ENCODE measurements at regions not wholly inside any gene's neighbourhood (a gene's known extent, or its start where the extent isn't known, plus 50 kb on each side); places are given as distances from the start of the nearest gene placed in this dataset.

- Mint-ChIP-seq H3K9me3 (ENCODE audit: unreplicated experiment) (no peaks in the 10 kb centered on the region), H3K4me1 (ENCODE audit: low read depth, unreplicated experiment) (no peaks in the 10 kb centered on the region), H3K27me3 (ENCODE audit: insufficient read depth, unreplicated experiment) (no peaks in the 10 kb centered on the region), H3K27ac (ENCODE audit: unreplicated experiment) (no peak overlapping the region), H3K4me3 (ENCODE audit: unreplicated experiment) (no peak overlapping the region), H3K36me3 (ENCODE audit: insufficient read depth, unreplicated experiment) (peaks cover 5% of the 10 kb centered on the region)
- Histone ChIP-seq H3K4me1 (no peaks in the 10 kb centered on the region), H3K27me3 (replicated peaks; ENCODE audit: control insufficient read depth, insufficient read depth, low read length) (no peaks in the 10 kb centered on the region), H3K9me3 (no peaks in the 10 kb centered on the region), H3K4me3 (ENCODE audit: low read depth, low read length) (no peak overlapping the region), H3K36me3 (ENCODE audit: control insufficient read depth, insufficient read depth, low read length) (no peaks in the 10 kb centered on the region)
- POLR2A ChIA-PET = no interaction called here
- DNase-seq = no peak
- intact Hi-C loops (cut with micrococcal nuclease; ENCODE audit: unreplicated experiment) = no loop called here
- TF ChIP-seq CTCF (IDR thresholded peaks at IDR 0.05; ENCODE audit: insufficient read depth in 1 of 2, low read depth in 1 of 2, low read length in 1 of 2, severe bottlenecking in 1 of 2, unreplicated experiment in 1 of 2) = no peak
- BruUV-seq (replicated peaks) = no TSS peak
- CTCF ChIA-PET = no interaction called here
Measured at GRCh38 chr9:75390951-75391350, 302.6 kb downstream of the OSTF1 start.

DNA sequence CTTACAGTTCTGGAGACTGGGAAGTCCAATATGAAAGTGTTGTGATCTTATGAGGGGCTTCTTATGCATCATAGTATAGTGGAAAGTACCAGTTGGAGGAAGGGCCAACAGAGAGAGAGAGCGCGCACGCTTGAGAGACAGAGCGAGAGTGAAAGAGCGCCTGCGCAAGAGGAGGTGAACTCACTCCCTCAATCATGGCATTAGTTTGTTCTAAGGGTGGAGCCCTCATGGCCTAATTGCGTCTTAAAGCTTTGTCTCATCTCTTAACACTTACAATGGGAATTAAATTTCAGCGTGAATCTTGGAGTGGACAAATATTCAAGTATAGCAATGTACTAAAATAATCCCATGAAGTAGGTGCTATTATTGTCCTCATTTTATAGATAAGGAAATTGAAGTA lies 303.2 kb downstream of the OSTF1 start:
- no peaks in the 10 kb centered on the region for H3K4me1 ChIP-seq
- H3K27me3 ChIP-seq (replicated peaks; ENCODE audit: control insufficient read depth, insufficient read depth, low read length) = no peaks in the 10 kb centered on the region
- intact Hi-C loops (cut with micrococcal nuclease; ENCODE audit: unreplicated experiment) = no loop called here
- DNase-seq = no peak
- no peak overlapping the region for H3K4me3 ChIP-seq (ENCODE audit: low read depth, low read length)
- H3K27me3 Mint-ChIP-seq (ENCODE audit: insufficient read depth, unreplicated experiment) = no peaks in the 10 kb centered on the region
- no peak for TF ChIP-seq CTCF (IDR thresholded peaks at IDR 0.05; ENCODE audit: insufficient read depth in 1 of 2, low read depth in 1 of 2, low read length in 1 of 2, severe bottlenecking in 1 of 2, unreplicated experiment in 1 of 2)
- CTCF ChIA-PET = no interaction called here
- no peaks in the 10 kb centered on the region for H3K4me1 Mint-ChIP-seq (ENCODE audit: low read depth, unreplicated experiment)
- POLR2A ChIA-PET = no interaction called here
- peaks cover 5% of the 10 kb centered on the region for H3K36me3 Mint-ChIP-seq (ENCODE audit: insufficient read depth, unreplicated experiment)
- H3K27ac Mint-ChIP-seq (ENCODE audit: unreplicated experiment) = no peak overlapping the region
- BruUV-seq (replicated peaks) = no TSS peak
- H3K36me3 ChIP-seq (ENCODE audit: control insufficient read depth, insufficient read depth, low read length) = no peaks in the 10 kb centered on the region
- H3K9me3 ChIP-seq = no peaks in the 10 kb centered on the region
- H3K4me3 Mint-ChIP-seq (ENCODE audit: unreplicated experiment) = no peak overlapping the region
- no peaks in the 10 kb centered on the region for H3K9me3 Mint-ChIP-seq (ENCODE audit: unreplicated experiment)

GRCh38 chr9:75395336-75395735 lies 307.0 kb downstream of the OSTF1 start:
- Mint-ChIP-seq H3K4me1 (ENCODE audit: low read depth, unreplicated experiment) (no peaks in the 10 kb centered on the region), H3K27ac (ENCODE audit: unreplicated experiment) (no peak overlapping the region), H3K4me3 (ENCODE audit: unreplicated experiment) (no peak overlapping the region), H3K9me3 (ENCODE audit: unreplicated experiment) (no peaks in the 10 kb centered on the region), H3K27me3 (ENCODE audit: insufficient read depth, unreplicated experiment) (no peaks in the 10 kb centered on the region), H3K36me3 (ENCODE audit: insufficient read depth, unreplicated experiment) (peaks cover 5% of the 10 kb centered on the region)
- no TSS peak for BruUV-seq (replicated peaks)
- DNase-seq = no peak
- Histone ChIP-seq H3K4me3 (ENCODE audit: low read depth, low read length) (no peak overlapping the region), H3K27me3 (replicated peaks; ENCODE audit: control insufficient read depth, insufficient read depth, low read length) (no peaks in the 10 kb centered on the region), H3K9me3 (no peaks in the 10 kb centered on the region), H3K4me1 (no peaks in the 10 kb centered on the region), H3K36me3 (ENCODE audit: control insufficient read depth, insufficient read depth, low read length) (no peaks in the 10 kb centered on the region)
- ChIA-PET CTCF (no interaction called here), POLR2A (no interaction called here)
- intact Hi-C loops (cut with micrococcal nuclease; ENCODE audit: unreplicated experiment) = no loop called here
- no peak for TF ChIP-seq CTCF (IDR thresholded peaks at IDR 0.05; ENCODE audit: insufficient read depth in 1 of 2, low read depth in 1 of 2, low read length in 1 of 2, severe bottlenecking in 1 of 2, unreplicated experiment in 1 of 2)
